Amniotic epithelial cell (primary cell): ENCODE measurements at regions not wholly inside any gene's neighbourhood (a gene's known extent, or its start where the extent isn't known, plus 50 kb on each side); places are given as distances from the start of the nearest gene placed in this dataset.

Source experiments
- DNase-seq: peaks from one replicate; pipeline ENCODE4 v3.0.0-alpha.2; 2010; ENCODE audit warnings: low read depth

DNA sequence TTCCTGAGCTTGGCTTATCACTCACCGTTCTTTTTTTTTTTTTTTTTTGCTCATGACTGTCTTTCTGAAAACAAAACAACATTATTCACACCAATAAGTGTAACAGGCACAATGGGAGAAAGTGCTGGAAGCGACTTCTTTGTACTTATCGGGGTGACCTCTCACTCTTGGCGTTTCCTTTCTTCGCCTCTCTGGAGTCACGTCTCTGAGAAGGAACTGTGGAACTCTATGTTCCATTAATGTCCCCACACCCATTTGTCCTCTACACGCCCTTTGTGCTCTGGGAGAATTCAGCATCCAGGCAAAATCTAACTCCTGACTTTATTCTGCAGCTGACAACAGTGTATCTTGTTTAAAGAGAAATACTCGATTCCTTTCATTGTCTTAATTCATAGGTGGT, 70.8 kb upstream of the FAM204A start:
- DNase-seq, result no peak

DNA sequence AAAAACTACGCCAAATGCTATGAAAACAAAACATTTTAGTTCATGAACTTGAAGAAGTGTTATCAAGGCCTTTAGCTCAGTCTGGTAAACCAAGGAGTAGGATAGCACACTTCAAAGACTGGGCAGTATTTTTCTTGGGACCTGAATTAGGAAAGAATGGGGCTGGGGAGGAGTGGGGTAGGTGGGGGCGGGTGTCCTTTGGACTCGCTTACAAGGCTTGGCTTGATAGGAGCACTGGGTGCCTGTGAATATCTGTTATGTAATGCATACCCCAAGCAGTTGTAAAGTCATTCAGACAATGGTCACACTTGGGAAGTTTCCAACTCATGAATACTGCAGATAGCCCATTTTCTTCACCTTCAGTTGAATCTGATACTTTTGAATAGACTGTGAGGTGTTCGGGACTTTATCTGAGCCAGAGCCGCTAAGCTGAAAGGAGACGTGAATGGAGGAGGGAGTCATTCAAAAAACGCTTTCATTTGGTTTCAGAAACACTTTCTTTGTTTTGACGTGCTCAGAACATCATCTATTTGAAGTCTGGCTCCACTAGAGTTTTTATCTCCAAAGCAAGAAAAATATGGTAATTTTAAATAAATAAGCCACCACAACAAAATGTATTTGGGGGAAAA, 70.1 kb upstream of the FAM204A start:
- DNase-seq, result no peak

DNA sequence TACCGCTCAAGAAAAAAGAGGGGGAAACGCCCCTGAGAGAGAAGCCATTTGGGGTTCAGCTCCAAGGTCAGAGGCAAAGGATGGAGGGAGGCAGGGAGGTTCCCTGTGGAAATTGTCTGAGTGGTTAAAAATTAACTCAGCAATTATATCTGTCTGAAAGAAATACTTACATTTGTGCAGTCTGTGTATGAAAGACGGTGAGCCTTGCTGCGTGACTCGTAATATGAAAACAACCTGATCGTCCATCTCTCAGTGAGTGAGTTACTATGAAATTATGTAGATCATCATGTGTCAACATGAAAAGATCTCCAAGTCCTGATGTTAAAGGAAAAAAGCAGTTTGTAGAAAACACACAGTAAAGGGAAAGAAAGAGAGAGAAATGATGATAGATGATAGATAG, 67.2 kb upstream of the FAM204A start:
- DNase-seq, result no peak

DNA sequence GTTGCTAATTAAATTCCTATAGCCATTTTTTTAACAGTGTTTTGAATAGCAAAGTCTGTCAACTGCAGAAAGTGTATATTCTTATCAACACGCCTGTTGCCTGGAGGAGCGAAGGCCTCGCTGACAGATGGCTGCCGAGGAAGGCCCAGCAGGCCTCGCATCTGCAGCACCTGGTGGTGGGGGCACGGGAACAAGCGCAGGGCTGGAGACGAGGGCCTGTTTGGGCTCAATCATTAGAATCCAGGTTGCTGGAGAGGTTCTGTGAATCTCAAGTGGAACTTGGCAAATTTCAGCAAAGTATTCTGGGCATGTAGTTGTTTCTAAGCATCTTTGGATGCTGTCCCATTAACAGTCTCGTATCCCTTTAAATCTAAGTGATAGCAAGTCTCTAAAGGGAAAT, 66.1 kb upstream of the FAM204A start:
- DNase-seq, result no peak

DNA sequence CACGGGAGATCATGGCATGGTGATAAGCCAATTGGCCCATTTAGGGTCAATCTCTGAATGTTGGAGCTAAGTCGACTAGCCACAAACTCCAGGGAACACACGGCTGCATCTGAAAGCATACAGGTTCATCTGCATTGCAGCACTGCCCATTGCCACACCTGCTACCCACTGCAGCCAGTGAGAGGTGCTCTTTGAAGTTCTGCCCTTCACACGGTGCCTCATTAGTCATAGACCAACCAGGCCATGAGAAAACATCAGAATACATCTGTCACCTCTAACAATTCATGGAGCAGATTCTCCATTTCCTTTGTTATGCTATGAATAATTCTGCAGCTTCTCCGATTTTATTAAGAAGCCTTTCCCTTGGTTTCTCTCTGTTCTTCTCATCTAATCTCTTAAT, 65.7 kb upstream of the FAM204A start:
- no peak for DNase-seq

DNA sequence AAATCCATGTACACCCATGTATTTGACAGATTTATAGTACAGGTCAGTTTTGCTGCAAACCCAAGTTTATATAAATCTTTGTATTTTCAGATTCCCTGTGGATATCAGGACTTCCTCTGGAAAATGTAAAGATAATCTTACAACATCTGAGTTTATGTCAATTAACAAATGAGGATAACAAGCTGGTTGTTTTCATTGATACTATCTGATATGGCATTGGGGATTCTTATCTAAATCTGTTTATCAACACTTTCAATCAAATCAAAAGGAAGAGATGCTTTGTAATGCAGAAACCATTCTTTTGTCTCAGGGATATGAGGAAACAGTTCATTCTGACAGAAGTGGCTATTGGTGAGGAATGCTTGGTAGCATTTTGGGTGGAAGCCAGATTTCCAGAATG, 64.9 kb upstream of the FAM204A start:
- DNase-seq, result no peak

DNA sequence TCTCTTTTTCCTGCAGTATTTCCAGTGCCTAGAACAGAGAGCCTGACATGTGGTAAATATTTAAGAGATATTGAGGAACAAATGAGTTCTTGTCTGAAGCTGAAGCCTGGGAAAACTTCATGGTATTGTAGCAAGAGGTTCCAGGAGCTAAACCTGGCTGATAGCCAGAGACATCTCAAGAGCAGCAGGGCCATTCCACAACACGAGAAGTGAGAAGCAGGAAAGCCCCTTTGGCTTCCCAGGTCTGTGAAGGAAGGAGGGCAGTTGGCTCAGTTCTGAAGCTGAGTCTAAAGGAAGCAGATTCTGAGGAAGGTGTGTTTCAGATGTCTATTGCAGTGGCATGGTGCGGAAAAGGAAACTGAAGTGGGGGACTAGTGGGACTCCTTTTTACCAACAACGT, 63.8 kb upstream of the FAM204A start:
- no peak for DNase-seq

DNA sequence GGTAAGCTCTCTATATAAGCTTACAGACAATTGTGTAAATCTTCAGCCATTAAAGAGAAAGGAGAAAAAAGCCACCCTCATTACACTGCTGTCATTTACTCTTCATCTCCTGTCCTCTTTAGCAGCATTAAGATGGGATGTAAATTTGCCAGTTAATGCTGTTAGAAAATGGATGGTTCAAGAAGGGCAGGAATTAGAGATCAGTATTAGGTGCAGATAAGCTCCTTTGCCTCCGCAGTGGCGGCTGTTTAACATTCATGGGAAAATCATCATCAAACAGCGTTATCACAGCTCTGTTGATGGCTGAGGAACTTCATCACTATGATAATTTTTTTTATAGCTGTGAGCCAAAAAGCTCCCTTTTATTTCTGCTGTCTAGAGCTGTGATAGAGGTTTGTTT, 61.8 kb upstream of the FAM204A start:
- no peak for DNase-seq

DNA sequence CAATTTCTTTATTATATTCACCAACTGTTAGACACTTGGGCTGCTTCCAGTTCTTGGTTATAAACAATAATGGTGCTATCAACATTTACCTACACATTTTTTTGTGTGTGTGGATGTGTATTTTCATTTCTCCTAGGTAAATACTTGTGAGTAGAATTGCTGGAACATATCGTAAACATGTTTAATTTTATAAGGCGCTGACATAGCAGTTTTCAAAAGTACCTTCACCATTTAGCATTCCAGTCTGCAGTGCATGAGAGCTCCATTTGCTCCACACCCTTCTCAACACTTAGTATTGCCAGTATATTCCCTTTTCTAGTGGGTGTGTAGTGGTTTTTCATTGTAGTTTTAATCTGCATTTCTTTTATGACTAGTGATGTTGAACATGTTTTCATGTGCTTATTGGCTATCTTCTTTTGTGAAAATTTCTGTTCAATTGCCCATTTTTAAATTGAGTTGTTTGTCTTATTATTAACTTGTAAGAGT, 59.6 kb upstream of the FAM204A start:
- DNase-seq, result no peak

DNA sequence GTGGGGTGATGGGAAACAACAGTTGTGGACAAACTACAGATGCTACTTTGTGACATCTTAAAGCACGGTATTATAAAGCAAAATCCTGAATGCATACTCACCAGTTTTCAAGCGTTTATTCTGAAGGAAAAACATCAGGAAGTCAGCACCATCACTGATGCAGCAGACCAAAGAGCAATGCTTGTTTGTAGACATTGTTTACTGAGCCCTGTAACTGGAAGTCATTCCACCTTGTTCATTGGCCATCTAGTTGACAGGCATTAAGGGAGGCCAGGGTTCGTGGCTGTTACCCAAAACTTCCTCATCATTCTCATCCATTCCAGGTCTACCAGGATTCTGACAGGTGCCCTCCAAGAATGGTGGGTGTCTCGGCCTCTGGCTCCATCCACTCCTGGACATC, 55.3 kb upstream of the FAM204A start:
- no peak for DNase-seq

DNA sequence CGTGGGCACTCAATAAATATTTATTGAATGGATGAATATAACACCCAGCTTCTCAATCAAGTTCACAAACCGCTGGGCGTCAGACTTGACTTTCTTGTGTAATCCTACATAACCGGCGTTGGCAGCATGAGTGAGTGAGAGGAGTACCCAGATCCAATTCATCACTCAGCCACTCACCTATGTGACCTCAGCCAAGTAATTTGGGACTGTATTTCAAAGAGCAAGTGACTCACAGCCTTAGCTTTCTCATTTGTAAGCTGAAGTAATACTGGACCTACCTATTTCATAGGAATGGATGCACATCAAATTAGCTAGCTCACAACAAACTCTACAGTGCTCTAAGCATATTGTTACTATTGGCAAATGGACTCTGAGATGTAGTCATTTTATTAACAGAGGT, 53.8 kb upstream of the FAM204A start:
- no peak for DNase-seq

DNA sequence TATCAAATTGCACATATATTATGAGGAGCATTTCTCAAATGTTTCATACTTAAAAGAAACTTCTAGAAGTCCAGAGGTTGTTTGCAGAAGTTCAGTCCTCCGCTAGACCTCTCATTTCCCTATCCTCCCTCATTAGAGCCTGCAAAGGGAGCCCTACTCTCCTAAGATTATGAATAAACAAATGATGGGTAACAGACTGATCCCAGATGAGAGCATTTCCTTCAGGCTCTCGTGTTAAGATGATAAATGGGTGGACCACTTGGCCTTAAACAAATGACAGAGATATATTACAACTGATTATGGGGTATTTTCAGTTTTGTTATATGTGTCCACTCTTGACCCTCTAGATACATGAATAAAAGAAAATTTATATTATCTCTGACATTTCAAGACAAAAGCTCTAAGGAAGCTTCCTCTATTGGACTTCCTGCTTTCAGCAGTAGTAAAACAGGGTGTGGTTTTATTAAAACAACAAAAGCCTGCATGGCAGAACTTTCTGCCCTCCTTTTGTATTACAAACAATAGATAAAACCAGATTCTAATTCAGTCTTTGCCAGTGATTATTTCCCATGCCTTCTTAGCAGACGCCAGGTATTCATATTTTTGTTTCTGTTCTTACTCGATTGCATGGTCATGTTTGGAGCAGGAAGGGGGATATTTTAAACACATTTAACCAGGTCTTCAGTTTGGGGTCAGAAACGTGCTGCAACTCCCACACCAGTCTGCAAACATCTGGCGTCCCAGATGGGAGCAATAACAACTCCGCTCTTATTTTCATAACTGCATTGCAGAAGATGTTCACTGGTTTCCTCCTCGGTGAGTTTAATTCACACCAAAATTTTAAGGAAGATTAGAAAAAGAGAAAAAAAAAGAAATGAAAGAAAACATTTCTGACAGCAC, 52.4 kb upstream of the FAM204A start:
- DNase-seq, result no peak

DNA sequence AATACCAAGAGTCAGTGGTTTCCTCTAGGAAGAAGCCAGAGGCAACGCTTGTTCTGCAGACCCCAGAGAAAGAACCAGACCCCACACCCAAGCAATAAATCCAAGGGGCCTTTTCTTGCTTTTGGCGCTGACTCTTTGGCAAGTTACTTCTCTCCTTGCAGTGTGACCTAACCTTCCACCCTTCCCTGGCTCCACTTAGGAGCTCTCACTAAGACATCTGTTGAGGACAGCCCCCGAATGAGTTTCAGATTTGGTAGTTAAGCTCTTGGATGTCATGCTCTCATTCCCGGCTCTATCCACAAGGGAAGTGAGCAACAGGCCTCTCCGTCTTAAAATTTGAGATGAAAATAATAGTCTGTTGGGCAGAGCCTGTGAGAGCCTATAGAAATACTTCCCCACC, 50.6 kb upstream of the FAM204A start:
- DNase-seq, result no peak
